ENCODE measurements at regions not wholly inside any gene's neighbourhood (a gene's known extent, or its start where the extent isn't known, plus 50 kb on each side); places are given as distances from the start of the nearest gene placed in this dataset.

- Histone ChIP-seq H3K27me3 (ENCODE audit: control insufficient read depth in 2 of 2, insufficient read depth in 2 of 2, low read length in 2 of 2) (no peaks in the 10 kb centered on the region), H3K4me3 (replicated peaks in 1 of 3; ENCODE audit: insufficient read depth in 1 of 3, low read depth in 1 of 3, low read length in 3 of 3) (no peak overlapping the region), H3K79me2 (ENCODE audit: control insufficient read depth, insufficient read depth, low read length) (no peaks in the 10 kb centered on the region), H2AFZ (ENCODE audit: low read depth, low read length) (no peak overlapping the region), H3K4me1 (ENCODE audit: control insufficient read depth, extremely low read depth, insufficient read depth, low read length) (no peaks in the 10 kb centered on the region), H3K9ac (replicated peaks; ENCODE audit: extremely low read depth, insufficient read depth, low read length) (no peak overlapping the region), H4K20me1 (replicated peaks; ENCODE audit: control insufficient read depth, extremely low read depth, insufficient read depth, low read length) (no peaks in the 10 kb centered on the region), H3K36me3 (ENCODE audit: control insufficient read depth in 2 of 2, extremely low read depth in 1 of 2, insufficient read depth in 2 of 2, low read length in 2 of 2) (no peaks in the 10 kb centered on the region), H3K4me2 (ENCODE audit: insufficient read depth, low read length) (no peak overlapping the region), H3K27ac (ENCODE audit: insufficient read depth, low read depth, low read length) (no peak overlapping the region), H3K9me1 (replicated peaks; ENCODE audit: control insufficient read depth, extremely low read depth, insufficient read depth, low read length) (no peaks in the 10 kb centered on the region), H3K9me3 (replicated peaks; ENCODE audit: control insufficient read depth, insufficient read depth, low read length) (no peaks in the 10 kb centered on the region)
- ChIA-PET POLR2A (no interaction called here), CTCF (no interaction called here)
- FAIRE-seq (no peak), DNase-seq (ENCODE audit: low read depth, low spot score) (no peak)
- intact Hi-C loops (cut with micrococcal nuclease) (no loop called here), dilution Hi-C loops (cut with MboI; ENCODE audit: extremely low pct_ligation_motif_present, low sequenced_read_pairs) (no loop called here)
- TF ChIP-seq POLR2AphosphoS5 (IDR thresholded peaks at IDR 0.05; ENCODE audit: insufficient read depth, low read depth, low read length) = no peak
- no peak for TF ChIP-seq GATA2 (IDR thresholded peaks at IDR 0.05; ENCODE audit: insufficient read depth, insufficient read length, low read depth, low read length)
- no peak for TF ChIP-seq EZH2 (IDR thresholded peaks at IDR 0.05; ENCODE audit: borderline replicate concordance, low read depth, low read length, severe bottlenecking)
- no peak for TF ChIP-seq POLR2A (IDR thresholded peaks at IDR 0.05; ENCODE audit: low read depth, low read length)
- no peak for TF ChIP-seq MAX (IDR thresholded peaks at IDR 0.05; ENCODE audit: insufficient read depth, insufficient read length)
- no TSS peak for BruUV-seq (replicated peaks)
Measured at GRCh38 chr7:56213574-56213973, 97.4 kb upstream of the NUPR2 start.

DNA sequence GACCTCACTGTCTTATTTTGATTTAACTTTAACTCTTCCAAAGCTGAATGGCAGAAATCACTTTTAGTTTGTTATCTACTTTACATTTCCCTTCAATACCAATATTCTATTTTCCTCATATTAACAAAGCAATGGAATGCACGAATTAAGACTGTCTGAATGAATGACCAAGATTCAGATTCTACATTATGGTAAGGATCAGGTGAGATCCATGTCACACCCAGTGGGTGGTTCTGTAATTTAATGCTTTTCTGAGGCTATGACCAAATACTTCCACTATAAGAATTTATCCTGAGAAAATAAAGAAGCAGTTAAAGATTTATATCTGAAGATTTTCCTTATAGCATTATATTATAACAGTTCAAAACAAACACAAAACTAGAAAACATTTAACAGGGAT, 90.2 kb upstream of the NUPR2 start:
- H3K9me1 ChIP-seq (replicated peaks; ENCODE audit: control insufficient read depth, extremely low read depth, insufficient read depth, low read length) = no peaks in the 10 kb centered on the region
- H3K9me3 ChIP-seq (replicated peaks; ENCODE audit: control insufficient read depth, insufficient read depth, low read length) = no peaks in the 10 kb centered on the region
- H4K20me1 ChIP-seq (replicated peaks; ENCODE audit: control insufficient read depth, extremely low read depth, insufficient read depth, low read length) = no peaks in the 10 kb centered on the region
- H3K79me2 ChIP-seq (ENCODE audit: control insufficient read depth, insufficient read depth, low read length) = no peaks in the 10 kb centered on the region
- H3K9ac ChIP-seq (replicated peaks; ENCODE audit: extremely low read depth, insufficient read depth, low read length) = no peak overlapping the region
- no peak overlapping the region for H3K4me3 ChIP-seq (replicated peaks in 1 of 3; ENCODE audit: insufficient read depth in 1 of 3, low read depth in 1 of 3, low read length in 3 of 3)
- intact Hi-C loops (cut with micrococcal nuclease) = no loop called here
- no peak overlapping the region for H3K27ac ChIP-seq (ENCODE audit: insufficient read depth, low read depth, low read length)
- no peak overlapping the region for H3K4me2 ChIP-seq (ENCODE audit: insufficient read depth, low read length)
- FAIRE-seq = no peak
- no peaks in the 10 kb centered on the region for H3K4me1 ChIP-seq (ENCODE audit: control insufficient read depth, extremely low read depth, insufficient read depth, low read length)
- no peaks in the 10 kb centered on the region for H3K27me3 ChIP-seq (ENCODE audit: control insufficient read depth in 2 of 2, insufficient read depth in 2 of 2, low read length in 2 of 2)
- ChIA-PET CTCF (no interaction called here), POLR2A (no interaction called here)
- dilution Hi-C loops (cut with MboI; ENCODE audit: extremely low pct_ligation_motif_present, low sequenced_read_pairs) = no loop called here
- TF ChIP-seq EZH2 (IDR thresholded peaks at IDR 0.05; ENCODE audit: borderline replicate concordance, low read depth, low read length, severe bottlenecking) = no peak
- TF ChIP-seq FOS (IDR thresholded peaks at IDR 0.05; ENCODE audit: borderline replicate concordance, insufficient read depth, low read length) = no peak
- TF ChIP-seq POLR2A (IDR thresholded peaks at IDR 0.05; ENCODE audit: low read depth, low read length) = no peak
- no peak for TF ChIP-seq CTCF (IDR thresholded peaks at IDR 0.05; ENCODE audit: extremely low read depth in 1 of 2, insufficient read depth in 1 of 2, low read depth in 1 of 2, low read length in 2 of 2)
- no peak for TF ChIP-seq MYC (IDR thresholded peaks at IDR 0.05; ENCODE audit: low read depth, low read length)
- no peak for TF ChIP-seq JUN (IDR thresholded peaks at IDR 0.05; ENCODE audit: borderline replicate concordance, insufficient read depth, insufficient read length, low read depth)
- TF ChIP-seq POLR2AphosphoS5 (IDR thresholded peaks at IDR 0.05; ENCODE audit: insufficient read depth, low read depth, low read length) = no peak
- no peak for TF ChIP-seq MAX (IDR thresholded peaks at IDR 0.05; ENCODE audit: insufficient read depth, insufficient read length)
- TF ChIP-seq GATA2 (IDR thresholded peaks at IDR 0.05; ENCODE audit: insufficient read depth, insufficient read length, low read depth, low read length) = no peak
- H3K36me3 ChIP-seq (ENCODE audit: control insufficient read depth in 2 of 2, extremely low read depth in 1 of 2, insufficient read depth in 2 of 2, low read length in 2 of 2) = no peaks in the 10 kb centered on the region
- no peak for DNase-seq (ENCODE audit: low read depth, low spot score)
- BruUV-seq (replicated peaks) = no TSS peak
- no peak overlapping the region for H2AFZ ChIP-seq (ENCODE audit: low read depth, low read length)
